H9 (cell line): ENCODE measurements at regions not wholly inside any gene's neighbourhood (a gene's known extent, or its start where the extent isn't known, plus 50 kb on each side); places are given as distances from the start of the nearest gene placed in this dataset.

ENCODE experiments used
- DNase-seq: peaks from one replicate; pipeline ENCODE4 v3.0.0-alpha.2; 2017
- H2AFZ ChIP-seq: one replicate; pipeline ENCODE4 v1.6.1; 2013; ENCODE audit warnings: mild to moderate bottlenecking, low read length, control low read depth, moderate library complexity
- H2AK5ac ChIP-seq: 2 replicates; pipeline ENCODE4 v1.6.1; 2013; ENCODE audit warnings: low read length, control low read depth, mixed read lengths; ENCODE audit not compliant: insufficient read length
- H2BK120ac ChIP-seq: one replicate; pipeline ENCODE4 v1.6.1; 2013; ENCODE audit warnings: low read depth, mild to moderate bottlenecking, low read length, control low read depth, inconsistent platforms; ENCODE audit not compliant: poor library complexity, severe bottlenecking
- H2BK12ac ChIP-seq: 2 replicates; pipeline ENCODE4 v1.6.1; 2013; ENCODE audit warnings: low read length, control low read depth, mixed read lengths, low read depth; ENCODE audit not compliant: insufficient read length
- H2BK15ac ChIP-seq: 2 replicates; pipeline ENCODE4 v1.6.1; 2013; ENCODE audit warnings: low read depth, low read length, control low read depth
- H2BK20ac ChIP-seq: one replicate; pipeline ENCODE4 v1.6.1; 2013; ENCODE audit warnings: low read depth, mild to moderate bottlenecking, low read length, control low read depth, inconsistent platforms; ENCODE audit not compliant: poor library complexity, severe bottlenecking
- H2BK5ac ChIP-seq: 2 replicates; pipeline ENCODE4 v1.6.1; 2013; ENCODE audit warnings: low read length, control low read depth, mixed read lengths; ENCODE audit not compliant: insufficient read length
- H3K14ac ChIP-seq: 2 replicates; pipeline ENCODE4 v1.6.1; 2013; ENCODE audit warnings: low read length, control low read depth; ENCODE audit not compliant: insufficient read depth
- H3K18ac ChIP-seq: 2 replicates; pipeline ENCODE4 v1.6.1; 2013; ENCODE audit warnings: low read depth, mild to moderate bottlenecking, mixed read lengths, low read length, control low read depth; ENCODE audit not compliant: insufficient read length
- H3K23ac ChIP-seq: 2 replicates; pipeline ENCODE4 v1.6.1; 2013; ENCODE audit warnings: low read length, control low read depth, mixed read lengths, low read depth; ENCODE audit not compliant: insufficient read length
- H3K23me2 ChIP-seq: 2 replicates; pipeline ENCODE4 v1.6.1; 2013; ENCODE audit warnings: low read depth, mild to moderate bottlenecking, mixed read lengths, low read length, control low read depth; ENCODE audit not compliant: insufficient read length, poor library complexity, severe bottlenecking
- H3K27ac ChIP-seq: 2 replicates; pipeline ENCODE4 v1.5.1; 2013; ENCODE audit warnings: low read length, control low read depth, mixed read lengths, low read depth; ENCODE audit not compliant: insufficient read length
- H3K27me3 ChIP-seq: 2 replicates; pipeline ENCODE4 v1.6.1; 2013; ENCODE audit warnings: low read length, control low read depth, inconsistent platforms; ENCODE audit not compliant: insufficient read depth
- H3K4ac ChIP-seq: 2 replicates; pipeline ENCODE4 v1.6.1; 2013; ENCODE audit warnings: low read depth, mild to moderate bottlenecking, control low read depth, inconsistent platforms, low read length, moderate library complexity
- H3K4me1 ChIP-seq: 2 replicates; pipeline ENCODE4 v1.6.1; 2013; ENCODE audit warnings: low read length, control low read depth, inconsistent platforms; ENCODE audit not compliant: insufficient read depth
- H3K4me2 ChIP-seq: 2 replicates; pipeline ENCODE4 v1.6.1; 2013; ENCODE audit warnings: low read length, control low read depth, mixed read lengths; ENCODE audit not compliant: insufficient read length, insufficient read depth
- H3K56ac ChIP-seq: 2 replicates; pipeline ENCODE4 v1.6.1; 2013; ENCODE audit warnings: low read depth, mild to moderate bottlenecking, mixed read lengths, low read length, control low read depth; ENCODE audit not compliant: insufficient read length
- H3K79me1 ChIP-seq: 2 replicates; pipeline ENCODE4 v1.6.1; 2013; ENCODE audit warnings: low read depth, mild to moderate bottlenecking, moderate library complexity, low read length, control low read depth, inconsistent platforms; ENCODE audit not compliant: insufficient read depth, poor library complexity, severe bottlenecking
- H3K79me2 ChIP-seq: 2 replicates; pipeline ENCODE4 v1.6.1; 2013; ENCODE audit warnings: low read length, control low read depth, inconsistent platforms; ENCODE audit not compliant: insufficient read depth
- H3K9ac ChIP-seq: 2 replicates; pipeline ENCODE4 v1.6.1; 2013; ENCODE audit warnings: low read length, control low read depth, mixed read lengths; ENCODE audit not compliant: insufficient read length; ENCODE audit errors: extremely low read depth
- H3K9me3 ChIP-seq: one replicate; pipeline ENCODE4 v1.6.1; 2013; ENCODE audit warnings: low read depth, low read length, inconsistent platforms; ENCODE audit not compliant: control insufficient read depth
- H3T11ph ChIP-seq: one replicate; pipeline ENCODE4 v1.6.1; 2013; ENCODE audit warnings: mild to moderate bottlenecking, low read length, control low read depth, inconsistent platforms
- H4K20me1 ChIP-seq: one replicate; pipeline ENCODE4 v1.6.1; 2013; ENCODE audit not compliant: control insufficient read depth, insufficient read length, insufficient read depth
- H4K5ac ChIP-seq: 2 replicates; pipeline ENCODE4 v1.6.1; 2013; ENCODE audit warnings: low read depth, mild to moderate bottlenecking, mixed read lengths, low read length, control low read depth; ENCODE audit not compliant: insufficient read length
- H4K8ac ChIP-seq: replicated peaks from 2 replicates; pipeline ENCODE4 v1.6.1; 2013; ENCODE audit warnings: low read length, control low read depth, mixed read lengths, low read depth; ENCODE audit not compliant: insufficient read length
- H4K91ac ChIP-seq: 2 replicates; pipeline ENCODE4 v1.6.1; 2013; ENCODE audit warnings: low read depth, mild to moderate bottlenecking, moderate library complexity, mixed read lengths, low read length, control low read depth; ENCODE audit not compliant: insufficient read length
- H3K27ac Mint-ChIP-seq, 3 experiments: 2 replicates in 2 of 3; 3 replicates in 1 of 3; pipeline ENCODE4 v1.8.0; 2020 to 2021; ENCODE audit warnings: mixed read lengths in 3 of 3, mild to moderate bottlenecking in 1 of 3, moderate library complexity in 1 of 3
- H3K27me3 Mint-ChIP-seq: 2 replicates; pipeline ENCODE4 v1.8.0; 2021; ENCODE audit warnings: low read depth, mild to moderate bottlenecking, moderate library complexity, mixed read lengths
- H3K36me3 Mint-ChIP-seq, 3 experiments: 2 replicates in 2 of 3; 3 replicates in 1 of 3; pipeline ENCODE4 v1.8.0; 2020 to 2021; ENCODE audit warnings: low read depth in 3 of 3, mixed read lengths in 3 of 3; ENCODE audit not compliant: insufficient read depth in 1 of 3
- H3K4me1 Mint-ChIP-seq, 2 experiments: 2 replicates each; pipeline ENCODE4 v1.8.0; 2020; ENCODE audit warnings: mixed read lengths in 2 of 2
- H3K4me3 Mint-ChIP-seq, 2 experiments: 2 replicates in 1 of 2; 3 replicates in 1 of 2; pipeline ENCODE4 v1.8.0; 2020 to 2021; ENCODE audit warnings: mild to moderate bottlenecking in 2 of 2, mixed read lengths in 2 of 2, moderate library complexity in 1 of 2
- H3K9me3 Mint-ChIP-seq, 2 experiments: 2 replicates in 1 of 2; 3 replicates in 1 of 2; pipeline ENCODE4 v1.8.0; 2020; ENCODE audit warnings: mild to moderate bottlenecking in 2 of 2, mixed read lengths in 2 of 2, moderate library complexity in 1 of 2
- WGBS: extraction: QIAGEN DNeasy Blood & Tissue Kit; methylation state at CpG from one replicate; pipeline ENCODE4 v1.1.7; 2013; ENCODE audit warnings: missing lambda C conversion rate, low lambda C conversion rate, mixed read lengths; ENCODE audit not compliant: insufficient read length; ENCODE audit errors: extremely low coverage; 5-methylcytosine and 5-hydroxymethylcytosine counted together
- TF ChIP-seq, protein P1 (sequence below): fragments of 200-600 bp; sonication (generic); conservative IDR thresholded peaks from 3 replicates; pipeline ENCODE4 v1.8.0; 2021; ENCODE audit warnings: antibody characterized with exemption, mild to moderate bottlenecking

DNA sequence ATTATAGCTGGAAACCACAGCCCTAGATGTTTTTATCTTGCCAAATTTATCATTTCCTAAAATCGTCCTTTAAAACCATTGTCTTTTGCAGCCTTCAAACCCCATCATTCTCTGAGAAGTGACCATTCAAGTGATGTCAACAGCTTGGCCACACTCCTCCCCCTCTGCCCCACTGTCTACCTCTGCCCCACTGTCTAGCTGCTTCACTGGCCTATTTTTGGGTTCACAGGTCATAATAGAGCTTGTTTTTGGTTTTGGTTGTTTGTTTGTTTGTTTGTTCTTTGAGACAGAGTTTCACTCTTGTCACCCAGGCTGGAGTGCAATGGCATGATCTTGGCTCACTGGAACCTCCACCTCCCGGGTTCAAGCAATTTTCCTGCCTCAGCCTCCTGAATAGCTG is 93.2 kb upstream of the IL12A start:
- H4K20me1 ChIP-seq = no peaks in the 10 kb centered on the region
- H2BK120ac ChIP-seq = no peak overlapping the region
- H3K4me1 ChIP-seq = no peaks in the 10 kb centered on the region
- H3K23ac ChIP-seq = no peak overlapping the region
- H2BK12ac ChIP-seq = no peak overlapping the region
- H3K9me3 ChIP-seq = no peaks in the 10 kb centered on the region
- H2BK20ac ChIP-seq = no peak overlapping the region
- H3K4ac ChIP-seq = no peak overlapping the region
- no peak overlapping the region for H3T11ph ChIP-seq
- H3K9me3 Mint-ChIP-seq = no peaks in the 10 kb centered on the region
- H3K4me3 Mint-ChIP-seq = no peak overlapping the region
- no peaks in the 10 kb centered on the region for H3K27me3 Mint-ChIP-seq
- no peak overlapping the region for H4K91ac ChIP-seq
- no peak overlapping the region for H3K18ac ChIP-seq
- TF ChIP-seq, protein P1, sequence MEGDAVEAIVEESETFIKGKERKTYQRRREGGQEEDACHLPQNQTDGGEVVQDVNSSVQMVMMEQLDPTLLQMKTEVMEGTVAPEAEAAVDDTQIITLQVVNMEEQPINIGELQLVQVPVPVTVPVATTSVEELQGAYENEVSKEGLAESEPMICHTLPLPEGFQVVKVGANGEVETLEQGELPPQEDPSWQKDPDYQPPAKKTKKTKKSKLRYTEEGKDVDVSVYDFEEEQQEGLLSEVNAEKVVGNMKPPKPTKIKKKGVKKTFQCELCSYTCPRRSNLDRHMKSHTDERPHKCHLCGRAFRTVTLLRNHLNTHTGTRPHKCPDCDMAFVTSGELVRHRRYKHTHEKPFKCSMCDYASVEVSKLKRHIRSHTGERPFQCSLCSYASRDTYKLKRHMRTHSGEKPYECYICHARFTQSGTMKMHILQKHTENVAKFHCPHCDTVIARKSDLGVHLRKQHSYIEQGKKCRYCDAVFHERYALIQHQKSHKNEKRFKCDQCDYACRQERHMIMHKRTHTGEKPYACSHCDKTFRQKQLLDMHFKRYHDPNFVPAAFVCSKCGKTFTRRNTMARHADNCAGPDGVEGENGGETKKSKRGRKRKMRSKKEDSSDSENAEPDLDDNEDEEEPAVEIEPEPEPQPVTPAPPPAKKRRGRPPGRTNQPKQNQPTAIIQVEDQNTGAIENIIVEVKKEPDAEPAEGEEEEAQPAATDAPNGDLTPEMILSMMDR = no peak
- H3K79me1 ChIP-seq = no peaks in the 10 kb centered on the region
- H3K23me2 ChIP-seq = no peaks in the 10 kb centered on the region
- no peaks in the 10 kb centered on the region for H3K4me1 Mint-ChIP-seq
- H3K9ac ChIP-seq = no peak overlapping the region
- no peak overlapping the region for H3K27ac ChIP-seq
- no peak for DNase-seq
- no peak overlapping the region for H4K8ac ChIP-seq
- no peak overlapping the region for H4K5ac ChIP-seq
- no peak overlapping the region for H3K14ac ChIP-seq
- H2BK15ac ChIP-seq = no peak overlapping the region
- H3K4me2 ChIP-seq = no peak overlapping the region
- H3K27me3 ChIP-seq = no peaks in the 10 kb centered on the region
- no CpG with 5 or more reads among the region's 2 CpGs for WGBS
- no peaks in the 10 kb centered on the region for H3K79me2 ChIP-seq
- H2AK5ac ChIP-seq = no peak overlapping the region
- H2BK5ac ChIP-seq = no peak overlapping the region
- no peak overlapping the region for H2AFZ ChIP-seq
- H3K56ac ChIP-seq = no peak overlapping the region
- H3K27ac Mint-ChIP-seq = no peak overlapping the region
- H3K36me3 Mint-ChIP-seq = peaks cover 0 to 19% (median 4%) of the 10 kb centered on the region in 3 experiments; a peak in 5 of 7 replicates
